IMR-90 (cell line): ENCODE measurements at regions not wholly inside any gene's neighbourhood (a gene's known extent, or its start where the extent isn't known, plus 50 kb on each side); places are given as distances from the start of the nearest gene placed in this dataset.

Experiments
- ATAC-seq: fragments of 200-7000 bp; cut with Tn5 transposase; 2 replicates; pipeline ENCODE4 v1.9.1; 2020; ENCODE audit warnings: low read depth, mild to moderate bottlenecking, moderate library complexity
- BruUV-seq: library from RNA; stranded (reverse); fragments of 400-500 nt; replicated peaks from 2 replicates; lab custom pipeline; 2021; lab: Mats Ljungman, UMichigan
- CTCF ChIA-PET: fragments of 300-600 bp; formaldehyde crosslinking; extraction: SDS; loops from one replicate; lab custom pipeline; 2021; ENCODE audit warnings: antibody characterized with exemption; lab: Yijun Ruan, JAX
- POLR2A ChIA-PET: fragments of 300-600 bp; sonication (Branson Sonifier 250); formaldehyde crosslinking; loops from one replicate; lab custom pipeline; 2022; ENCODE audit warnings: antibody characterized with exemption; ENCODE audit not compliant: unreplicated experiment; lab: Charles Lee
- DNase-seq: peaks from one replicate; pipeline ENCODE4 v3.0.0; 2013
- H2AFZ ChIP-seq: replicated peaks from 2 replicates; pipeline ENCODE3; 2013; ENCODE audit warnings: low read length, mild to moderate bottlenecking; ENCODE audit not compliant: poor library complexity
- H2AK5ac ChIP-seq: 2 replicates; pipeline ENCODE4 v1.6.1; 2013; ENCODE audit warnings: low read depth, low read length, inconsistent platforms
- H2AK9ac ChIP-seq: replicated peaks from 2 replicates; pipeline ENCODE3; 2013; ENCODE audit warnings: mild to moderate bottlenecking, low read depth, low read length, moderate library complexity; ENCODE audit not compliant: poor library complexity
- H2BK120ac ChIP-seq: 2 replicates; pipeline ENCODE4 v1.6.1; 2013; ENCODE audit warnings: low read depth, low read length, inconsistent platforms
- H2BK15ac ChIP-seq: 3 replicates; pipeline ENCODE4 v1.6.1; 2013; ENCODE audit warnings: low read depth, low read length, inconsistent platforms
- H2BK20ac ChIP-seq: 2 replicates; pipeline ENCODE4 v1.6.1; 2013; ENCODE audit warnings: low read depth, mild to moderate bottlenecking, inconsistent platforms, low read length, moderate library complexity
- H2BK5ac ChIP-seq: 2 replicates; pipeline ENCODE4 v1.6.1; 2013; ENCODE audit warnings: mild to moderate bottlenecking, low read depth, low read length, inconsistent platforms; ENCODE audit not compliant: poor library complexity, severe bottlenecking
- H3K14ac ChIP-seq: replicated peaks from 2 replicates; pipeline ENCODE4 v1.6.1; 2013; ENCODE audit warnings: low read depth, low read length, inconsistent platforms
- H3K18ac ChIP-seq: 2 replicates; pipeline ENCODE4 v1.6.1; 2013; ENCODE audit warnings: low read depth, low read length, control low read depth
- H3K23ac ChIP-seq: 2 replicates; pipeline ENCODE4 v1.6.1; 2013; ENCODE audit warnings: low read depth, low read length, inconsistent platforms
- H3K27ac ChIP-seq: 2 replicates; pipeline ENCODE4 v1.5.1; 2013; ENCODE audit warnings: mild to moderate bottlenecking, control low read depth, low read length; ENCODE audit not compliant: insufficient read depth
- H3K27me3 ChIP-seq: 2 replicates; pipeline ENCODE4 v1.6.1; 2013; ENCODE audit warnings: low read length; ENCODE audit not compliant: control insufficient read depth, insufficient read depth
- H3K36me3 ChIP-seq: 2 replicates; pipeline ENCODE4 v1.6.1; 2013; ENCODE audit warnings: low read length, mixed read lengths; ENCODE audit not compliant: control insufficient read depth, insufficient read depth
- H3K4ac ChIP-seq: 2 replicates; pipeline ENCODE4 v1.6.1; 2013; ENCODE audit warnings: low read depth, low read length, inconsistent platforms
- H3K4me1 ChIP-seq: 2 replicates; pipeline ENCODE4 v1.6.1; 2013; ENCODE audit warnings: low read length, mixed read lengths; ENCODE audit not compliant: control insufficient read depth, insufficient read depth
- H3K4me2 ChIP-seq: 2 replicates; pipeline ENCODE4 v1.6.1; 2013; ENCODE audit warnings: low read depth, mild to moderate bottlenecking, control low read depth, low read length, moderate library complexity
- H3K4me3 ChIP-seq: 2 replicates; pipeline ENCODE4 v1.5.1; 2013; ENCODE audit warnings: low read depth, mild to moderate bottlenecking, control low read depth, low read length, moderate library complexity; ENCODE audit not compliant: insufficient read depth
- H3K56ac ChIP-seq: 2 replicates; pipeline ENCODE4 v1.6.1; 2013; ENCODE audit warnings: low read length, inconsistent platforms; ENCODE audit not compliant: insufficient read depth; ENCODE audit errors: extremely low read depth
- H3K79me1 ChIP-seq, 2 experiments: 2 replicates each; pipeline ENCODE4 v1.6.1; 2013; ENCODE audit warnings: low read length in 2 of 2, inconsistent platforms in 1 of 2, low read depth in 1 of 2
- H3K9ac ChIP-seq: 2 replicates; pipeline ENCODE4 v1.6.1; 2013; ENCODE audit warnings: low read depth, low read length, control low read depth
- H3K9me1 ChIP-seq: 2 replicates; pipeline ENCODE4 v1.6.1; 2013; ENCODE audit warnings: low read length, inconsistent platforms; ENCODE audit not compliant: insufficient read depth
- H3K9me3 ChIP-seq: 2 replicates; pipeline ENCODE4 v1.6.1; 2013; ENCODE audit warnings: low read length; ENCODE audit not compliant: control insufficient read depth, insufficient read depth
- H4K20me1 ChIP-seq: 2 replicates; pipeline ENCODE4 v1.6.1; 2013; ENCODE audit warnings: low read length, inconsistent platforms; ENCODE audit not compliant: insufficient read depth
- H4K5ac ChIP-seq: 2 replicates; pipeline ENCODE4 v1.6.1; 2013; ENCODE audit warnings: mild to moderate bottlenecking, low read depth, low read length, control low read depth
- H4K8ac ChIP-seq, 2 experiments: 2 replicates each; pipeline ENCODE4 v1.6.1; 2013; ENCODE audit warnings: low read depth in 2 of 2, low read length in 2 of 2, control low read depth in 1 of 2, inconsistent platforms in 1 of 2
- H4K91ac ChIP-seq: 2 replicates; pipeline ENCODE4 v1.6.1; 2013; ENCODE audit warnings: low read depth, low read length, inconsistent platforms; ENCODE audit not compliant: insufficient read depth
- BHLHE40 ChIP-seq: fragments of 150-350 bp; IDR thresholded peaks from 2 replicates; pipeline ENCODE4 v1.6.1; 2016; ENCODE audit warnings: mild to moderate bottlenecking, low read depth, low read length
- CEBPB ChIP-seq: IDR thresholded peaks from 2 replicates; pipeline ENCODE4 v1.6.1; 2012; ENCODE audit warnings: low read depth, low read length, improper control_type of control experiment
- CHD1 ChIP-seq: IDR thresholded peaks from 2 replicates; pipeline ENCODE4 v1.6.1; 2012; ENCODE audit warnings: low read depth, low read length, improper control_type of control experiment
- FOS ChIP-seq: fragments of 150-350 bp; IDR thresholded peaks from 2 replicates; pipeline ENCODE4 v1.6.1; 2016; ENCODE audit warnings: low read depth, low read length
- MAFK ChIP-seq: IDR thresholded peaks from 2 replicates; pipeline ENCODE4 v1.6.1; 2012; ENCODE audit warnings: low read depth, low read length, improper control_type of control experiment
- MAZ ChIP-seq: IDR thresholded peaks from 2 replicates; pipeline ENCODE4 v1.6.1; 2012; ENCODE audit warnings: low read depth, mild to moderate bottlenecking, low read length, improper control_type of control experiment, moderate library complexity, borderline replicate concordance
- MXI1 ChIP-seq: IDR thresholded peaks from 2 replicates; pipeline ENCODE4 v1.6.1; 2012; ENCODE audit warnings: low read depth, mild to moderate bottlenecking, low read length, moderate library complexity, borderline replicate concordance
- NFE2L2 ChIP-seq: fragments of 150-350 bp; IDR thresholded peaks from 2 replicates; pipeline ENCODE4 v1.6.1; 2016; ENCODE audit warnings: low read depth, mild to moderate bottlenecking, low read length
- POLR2A ChIP-seq: IDR thresholded peaks from 2 replicates; pipeline ENCODE4 v1.6.1; 2012; ENCODE audit warnings: mild to moderate bottlenecking, low read depth, low read length
- RAD21 ChIP-seq: IDR thresholded peaks from 2 replicates; pipeline ENCODE4 v1.6.1; 2012; ENCODE audit warnings: low read length, improper control_type of control experiment
- RCOR1 ChIP-seq: IDR thresholded peaks from 2 replicates; pipeline ENCODE4 v1.6.1; 2012; ENCODE audit warnings: mild to moderate bottlenecking, low read length, improper control_type of control experiment; ENCODE audit not compliant: insufficient replicate concordance
- RFX5 ChIP-seq: IDR thresholded peaks from 2 replicates; pipeline ENCODE4 v1.8.0; 2012; ENCODE audit warnings: low read depth, mild to moderate bottlenecking, low read length, moderate library complexity
- SMC3 ChIP-seq: fragments of 150-350 bp; IDR thresholded peaks from 2 replicates; pipeline ENCODE4 v1.6.1; 2016; ENCODE audit warnings: low read depth, mild to moderate bottlenecking, antibody characterized with exemption, low read length, moderate library complexity
- WGBS, 2 experiments: methylation state at CpG; one replicate each; pipeline versions ENCODE4 v1.1.5 to v1.1.7; 2013; ENCODE audit warnings: missing lambda C conversion rate in 2 of 2; ENCODE audit not compliant: insufficient read length in 1 of 2; ENCODE audit errors: extremely low coverage in 2 of 2; 5-methylcytosine and 5-hydroxymethylcytosine counted together
- dilution Hi-C: fragments of 300-500 bp; cut with HindIII; formaldehyde crosslinking; loops from one replicate; pipeline ENCODE4 v1.14.3; 2018; ENCODE audit warnings: low sequenced_read_pairs; ENCODE audit not compliant: unreplicated experiment
- in situ Hi-C: fragments of 300-500 bp; cut with MboI; formaldehyde crosslinking; loops from 3 replicates; pipeline ENCODE4 v1.14.3; 2019; ENCODE audit warnings: low sequenced_read_pairs, inconsistent platforms, mixed read lengths
- intact Hi-C: fragments of 100-400 bp; cut with micrococcal nuclease; formaldehyde crosslinking; loops from 2 replicates; pipeline ENCODE4 v1.10.0; 2022
- TF ChIP-seq, protein P1 (sequence below): fragments of 150-350 bp; IDR thresholded peaks from 2 replicates; pipeline ENCODE4 v1.6.1; 2017; ENCODE audit warnings: mild to moderate bottlenecking, antibody characterized with exemption, low read length, low read depth
- TF ChIP-seq, protein P2 (sequence below): conservative IDR thresholded peaks from 2 replicates; pipeline ENCODE4 v1.5.1; 2012; ENCODE audit warnings: mild to moderate bottlenecking, low read depth, low read length, improper control_type of control experiment
- TF ChIP-seq, protein P3 (sequence below): fragments of 150-350 bp; IDR thresholded peaks from 2 replicates; pipeline ENCODE4 v1.6.1; 2016; ENCODE audit warnings: low read depth, mild to moderate bottlenecking, low read length, moderate library complexity, borderline replicate concordance

DNA sequence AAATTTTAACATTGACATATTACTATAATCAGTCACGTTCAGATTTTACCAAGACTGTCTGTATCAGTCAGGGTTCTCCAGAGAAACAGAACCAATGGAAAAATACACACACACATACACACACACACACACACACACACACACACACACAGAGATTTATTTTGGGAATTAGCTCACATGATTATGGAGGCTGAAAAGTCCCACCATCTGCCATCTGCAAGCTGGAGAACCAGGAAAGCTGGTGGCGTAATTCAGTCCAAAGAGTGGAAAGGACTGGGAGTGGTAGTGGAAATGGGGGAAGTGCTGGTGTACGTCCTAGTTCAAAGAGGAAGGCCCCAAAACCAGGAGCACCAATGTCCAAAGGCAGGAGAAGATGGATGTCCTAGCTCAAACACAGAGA, 166.4 kb downstream of the AKAIN1 start:
- POLR2A ChIA-PET: no interaction called here
- no CpG with 5 or more reads among the region's 3 CpGs for whole genome bisulfite sequencing, 2 experiments
- no peak overlapping the region for H3K4me3 ChIP-seq
- ATAC-seq (no peak), DNase-seq (no peak)
- no peaks in the 10 kb centered on the region for H3K79me1 ChIP-seq
- CTCF ChIA-PET: interaction anchor here (0.6 kb wide), 1 partner anchor 820 kb away, joined by 3 read pairs; no protein-coding TSS in a partner anchor
- H3K56ac ChIP-seq: no peak overlapping the region
- H4K20me1 ChIP-seq: no peaks in the 10 kb centered on the region
- intact Hi-C loops (no loop called here), dilution Hi-C loops (no loop called here), in situ Hi-C loops (no loop called here)
- no peak overlapping the region for H2BK15ac ChIP-seq
- no peak for TF ChIP-seq SMC3
- no peak for TF ChIP-seq BHLHE40
- no peak for TF ChIP-seq POLR2A
- no peak for TF ChIP-seq FOS
- TF ChIP-seq CHD1: no peak
- TF ChIP-seq MXI1: no peak
- TF ChIP-seq MAZ: no peak
- TF ChIP-seq, protein P1, sequence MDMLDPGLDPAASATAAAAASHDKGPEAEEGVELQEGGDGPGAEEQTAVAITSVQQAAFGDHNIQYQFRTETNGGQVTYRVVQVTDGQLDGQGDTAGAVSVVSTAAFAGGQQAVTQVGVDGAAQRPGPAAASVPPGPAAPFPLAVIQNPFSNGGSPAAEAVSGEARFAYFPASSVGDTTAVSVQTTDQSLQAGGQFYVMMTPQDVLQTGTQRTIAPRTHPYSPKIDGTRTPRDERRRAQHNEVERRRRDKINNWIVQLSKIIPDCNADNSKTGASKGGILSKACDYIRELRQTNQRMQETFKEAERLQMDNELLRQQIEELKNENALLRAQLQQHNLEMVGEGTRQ: no peak
- no peak for TF ChIP-seq MAFK
- TF ChIP-seq, protein P2, sequence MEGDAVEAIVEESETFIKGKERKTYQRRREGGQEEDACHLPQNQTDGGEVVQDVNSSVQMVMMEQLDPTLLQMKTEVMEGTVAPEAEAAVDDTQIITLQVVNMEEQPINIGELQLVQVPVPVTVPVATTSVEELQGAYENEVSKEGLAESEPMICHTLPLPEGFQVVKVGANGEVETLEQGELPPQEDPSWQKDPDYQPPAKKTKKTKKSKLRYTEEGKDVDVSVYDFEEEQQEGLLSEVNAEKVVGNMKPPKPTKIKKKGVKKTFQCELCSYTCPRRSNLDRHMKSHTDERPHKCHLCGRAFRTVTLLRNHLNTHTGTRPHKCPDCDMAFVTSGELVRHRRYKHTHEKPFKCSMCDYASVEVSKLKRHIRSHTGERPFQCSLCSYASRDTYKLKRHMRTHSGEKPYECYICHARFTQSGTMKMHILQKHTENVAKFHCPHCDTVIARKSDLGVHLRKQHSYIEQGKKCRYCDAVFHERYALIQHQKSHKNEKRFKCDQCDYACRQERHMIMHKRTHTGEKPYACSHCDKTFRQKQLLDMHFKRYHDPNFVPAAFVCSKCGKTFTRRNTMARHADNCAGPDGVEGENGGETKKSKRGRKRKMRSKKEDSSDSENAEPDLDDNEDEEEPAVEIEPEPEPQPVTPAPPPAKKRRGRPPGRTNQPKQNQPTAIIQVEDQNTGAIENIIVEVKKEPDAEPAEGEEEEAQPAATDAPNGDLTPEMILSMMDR: no peak
- TF ChIP-seq RAD21: no peak
- TF ChIP-seq, protein P3, sequence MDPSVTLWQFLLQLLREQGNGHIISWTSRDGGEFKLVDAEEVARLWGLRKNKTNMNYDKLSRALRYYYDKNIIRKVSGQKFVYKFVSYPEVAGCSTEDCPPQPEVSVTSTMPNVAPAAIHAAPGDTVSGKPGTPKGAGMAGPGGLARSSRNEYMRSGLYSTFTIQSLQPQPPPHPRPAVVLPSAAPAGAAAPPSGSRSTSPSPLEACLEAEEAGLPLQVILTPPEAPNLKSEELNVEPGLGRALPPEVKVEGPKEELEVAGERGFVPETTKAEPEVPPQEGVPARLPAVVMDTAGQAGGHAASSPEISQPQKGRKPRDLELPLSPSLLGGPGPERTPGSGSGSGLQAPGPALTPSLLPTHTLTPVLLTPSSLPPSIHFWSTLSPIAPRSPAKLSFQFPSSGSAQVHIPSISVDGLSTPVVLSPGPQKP: no peak
- TF ChIP-seq RFX5: no peak
- TF ChIP-seq CEBPB: no peak
- TF ChIP-seq NFE2L2: no peak
- TF ChIP-seq RCOR1: no peak
- H4K8ac ChIP-seq: no peak overlapping the region
- no peak overlapping the region for H3K4ac ChIP-seq
- no peak overlapping the region for H2BK20ac ChIP-seq
- H3K9ac ChIP-seq: no peak overlapping the region
- peaks cover 2% of the 10 kb centered on the region; the same call in 1 of the 2 replicates for H3K9me3 ChIP-seq
- no TSS peak for BruUV-seq
- H2BK120ac ChIP-seq: no peak overlapping the region
- no peak overlapping the region for H2BK5ac ChIP-seq
- no peak overlapping the region for H4K91ac ChIP-seq
- no peaks in the 10 kb centered on the region for H3K4me1 ChIP-seq
- H3K14ac ChIP-seq: no peak overlapping the region
- H3K23ac ChIP-seq: no peak overlapping the region
- H3K27me3 ChIP-seq: no peaks in the 10 kb centered on the region
- no peak overlapping the region for H3K4me2 ChIP-seq
- no peak overlapping the region for H4K5ac ChIP-seq
- no peak overlapping the region for H2AK9ac ChIP-seq
- H3K9me1 ChIP-seq: no peaks in the 10 kb centered on the region
- H3K18ac ChIP-seq: no peak overlapping the region
- H2AK5ac ChIP-seq: no peak overlapping the region
- no peak overlapping the region for H2AFZ ChIP-seq
- no peaks in the 10 kb centered on the region for H3K36me3 ChIP-seq
- H3K27ac ChIP-seq: no peak overlapping the region
